ENCODE measurements at regions not wholly inside any gene's neighbourhood (a gene's known extent, or its start where the extent isn't known, plus 50 kb on each side); places are given as distances from the start of the nearest gene placed in this dataset.

GRCh38 chr20:11734431-11734830 lies 183.3 kb upstream of the BTBD3 start:
- no peak overlapping the region for H3K27ac ChIP-seq (ENCODE audit: low read depth, low read length)
- no peaks in the 10 kb centered on the region for H3K36me3 ChIP-seq (ENCODE audit: control insufficient read depth in 1 of 2, insufficient read depth in 2 of 2, low read length in 2 of 2)
- H3K9ac ChIP-seq (ENCODE audit: low read length) = no peak overlapping the region
- H3K4me3 ChIP-seq (replicated peaks in 1 of 2; ENCODE audit: low read depth in 1 of 2, low read length in 2 of 2) = no peak overlapping the region
- no peak overlapping the region for H3K4me2 ChIP-seq (ENCODE audit: low read length)
- no peak for TF ChIP-seq SRF (IDR thresholded peaks at IDR 0.05; ENCODE audit: low read depth)
- no peak for TF ChIP-seq SP1 (IDR thresholded peaks at IDR 0.05; ENCODE audit: low read depth)
- no peak for TF ChIP-seq TCF7L2 (IDR thresholded peaks at IDR 0.05; ENCODE audit: borderline replicate concordance, extremely low read depth, insufficient read depth, insufficient read length)
- no peak for TF ChIP-seq EGR1 (IDR thresholded peaks at IDR 0.05; ENCODE audit: low read depth)
- TF ChIP-seq CTCF (IDR thresholded peaks at IDR 0.05 in 2 of 3, conservative IDR thresholded peaks at IDR 0.05 in 1 of 3; ENCODE audit: borderline replicate concordance in 1 of 3, insufficient read depth in 1 of 3, low read depth in 2 of 3, low read length in 2 of 3) = no peak
- no peak for TF ChIP-seq SIN3A (IDR thresholded peaks at IDR 0.05; ENCODE audit: low read depth)
- TF ChIP-seq YY1 (IDR thresholded peaks at IDR 0.05; ENCODE audit: extremely low read depth, insufficient replicate concordance, low read depth, low read length) = no peak
- TF ChIP-seq ZNF274 (IDR thresholded peaks at IDR 0.05; ENCODE audit: low read depth, low read length) = no peak
- no peak for TF ChIP-seq ATF3 (IDR thresholded peaks at IDR 0.05)
- no peak for TF ChIP-seq EZH2phosphoT487 (IDR thresholded peaks at IDR 0.05; ENCODE audit: borderline replicate concordance)
- no peak for TF ChIP-seq ZFX (IDR thresholded peaks at IDR 0.05)
- no peak for TF ChIP-seq RAD21 (IDR thresholded peaks at IDR 0.05; ENCODE audit: low read depth)
- no peak for TF ChIP-seq ELF1 (IDR thresholded peaks at IDR 0.05; ENCODE audit: borderline replicate concordance, low read depth)
- no peak for TF ChIP-seq POLR2AphosphoS5 (IDR thresholded peaks at IDR 0.05; ENCODE audit: low read depth, low read length)
- no peak for TF ChIP-seq ZBTB33 (IDR thresholded peaks at IDR 0.05; ENCODE audit: extremely low read depth, insufficient replicate concordance, low read length)
- TF ChIP-seq CEBPB (IDR thresholded peaks at IDR 0.05; ENCODE audit: low read depth) = no peak
- TF ChIP-seq EZH2 (IDR thresholded peaks at IDR 0.05) = no peak
- no peak for TF ChIP-seq CBX3 (IDR thresholded peaks at IDR 0.05; ENCODE audit: low read depth)
- TF ChIP-seq JUND (IDR thresholded peaks at IDR 0.05) = no peak
- no peak for TF ChIP-seq FOSL1 (IDR thresholded peaks at IDR 0.05; ENCODE audit: low read depth)
- POLR2A ChIA-PET = no interaction called here
- H3K4me1 ChIP-seq (ENCODE audit: control insufficient read depth in 1 of 2, insufficient read depth in 2 of 2, low read length in 2 of 2) = no peaks in the 10 kb centered on the region
- H3K27me3 ChIP-seq (ENCODE audit: insufficient read depth, low read length) = no peaks in the 10 kb centered on the region
- CTCF ChIA-PET = interaction anchor here (0.7 kb wide), 1 partner anchor 13 kb away, joined by 3 read pairs; no protein-coding TSS in a partner anchor
- H3K79me2 ChIP-seq (ENCODE audit: insufficient read depth, low read length) = no peaks in the 10 kb centered on the region
- H2AFZ ChIP-seq (ENCODE audit: low read depth, low read length, poor library complexity, severe bottlenecking) = no peak overlapping the region
- H4K20me1 ChIP-seq (ENCODE audit: insufficient read depth) = no peaks in the 10 kb centered on the region
- no peak for DNase-seq (ENCODE audit: low read depth, low spot score)
- no TSS peak for BruUV-seq (replicated peaks)
- no peaks in the 10 kb centered on the region for H3K9me2 ChIP-seq (ENCODE audit: insufficient read depth)
- RAD21 ChIA-PET (ENCODE audit: low non-redundant PET in 1 of 2, low total read pairs in 2 of 2, uncharacterized antibody in 2 of 2, unreplicated experiment in 2 of 2) = no interaction called here
- intact Hi-C loops (cut with micrococcal nuclease) = no loop called here
- H3K9me3 ChIP-seq (ENCODE audit: control insufficient read depth in 1 of 2, insufficient read depth in 1 of 2, low read depth in 1 of 2, low read length in 2 of 2) = no peaks in the 10 kb centered on the region
- no peak for ATAC-seq
